Breast epithelium (tissue), 3 donors: ENCODE measurements at regions not wholly inside any gene's neighbourhood (a gene's known extent, or its start where the extent isn't known, plus 50 kb on each side); places are given as distances from the start of the nearest gene placed in this dataset.

Experiments
- POLR2AphosphoS5 ChIP-seq, 3 donors: sonication (generic); formaldehyde crosslinking; IDR thresholded peaks; one replicate each; pipeline ENCODE4 v1.6.1; 2017; ENCODE audit warnings: antibody characterized with exemption in 3 of 3
- TF ChIP-seq, protein P1 (sequence below), 3 donors: fragments of 450-650 bp; IDR thresholded peaks; one replicate each; pipeline ENCODE4 v1.5.1; 2016 to 2017; ENCODE audit warnings: antibody characterized with exemption in 3 of 3, mild to moderate bottlenecking in 3 of 3, moderate library complexity in 3 of 3

DNA sequence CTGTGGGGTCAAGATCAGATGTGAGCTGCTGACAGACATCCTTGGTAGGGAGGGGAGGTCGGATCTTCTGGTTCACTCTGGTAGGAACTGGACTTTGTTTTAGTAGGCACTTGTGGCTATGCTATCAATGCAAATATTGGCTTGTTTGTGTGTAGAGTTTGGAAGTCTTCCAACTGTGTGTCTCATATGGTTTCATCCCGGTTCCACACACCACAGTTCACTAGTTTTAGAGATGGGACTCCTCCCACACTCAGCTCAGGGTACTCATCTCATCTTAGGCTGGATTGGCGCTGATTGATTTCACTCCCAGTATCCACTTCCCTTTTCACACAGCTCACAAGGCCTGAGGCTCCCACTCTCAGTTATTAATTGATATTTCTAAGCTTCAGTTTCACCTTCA lies 161.3 kb downstream of the THBS2 start:
- TF ChIP-seq, protein P1, sequence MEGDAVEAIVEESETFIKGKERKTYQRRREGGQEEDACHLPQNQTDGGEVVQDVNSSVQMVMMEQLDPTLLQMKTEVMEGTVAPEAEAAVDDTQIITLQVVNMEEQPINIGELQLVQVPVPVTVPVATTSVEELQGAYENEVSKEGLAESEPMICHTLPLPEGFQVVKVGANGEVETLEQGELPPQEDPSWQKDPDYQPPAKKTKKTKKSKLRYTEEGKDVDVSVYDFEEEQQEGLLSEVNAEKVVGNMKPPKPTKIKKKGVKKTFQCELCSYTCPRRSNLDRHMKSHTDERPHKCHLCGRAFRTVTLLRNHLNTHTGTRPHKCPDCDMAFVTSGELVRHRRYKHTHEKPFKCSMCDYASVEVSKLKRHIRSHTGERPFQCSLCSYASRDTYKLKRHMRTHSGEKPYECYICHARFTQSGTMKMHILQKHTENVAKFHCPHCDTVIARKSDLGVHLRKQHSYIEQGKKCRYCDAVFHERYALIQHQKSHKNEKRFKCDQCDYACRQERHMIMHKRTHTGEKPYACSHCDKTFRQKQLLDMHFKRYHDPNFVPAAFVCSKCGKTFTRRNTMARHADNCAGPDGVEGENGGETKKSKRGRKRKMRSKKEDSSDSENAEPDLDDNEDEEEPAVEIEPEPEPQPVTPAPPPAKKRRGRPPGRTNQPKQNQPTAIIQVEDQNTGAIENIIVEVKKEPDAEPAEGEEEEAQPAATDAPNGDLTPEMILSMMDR (IDR thresholded peaks at IDR 0.05) = no peak
- no peak for TF ChIP-seq POLR2AphosphoS5 (IDR thresholded peaks at IDR 0.05)
